Epithelial cell of prostate (primary cell): ENCODE measurements at regions not wholly inside any gene's neighbourhood (a gene's known extent, or its start where the extent isn't known, plus 50 kb on each side); places are given as distances from the start of the nearest gene placed in this dataset.
"Not testable (repeated sequence)": the region's sequence is repeated elsewhere in the genome, so short reads cannot be mapped to it uniquely, and the experiment has no call there.

Experiments
- DNase-seq: peaks from one replicate; pipeline ENCODE4 v3.0.0-alpha.2; 2011; ENCODE audit warnings: low read depth, low spot score
- H3K27ac ChIP-seq: fragments of 450-650 bp; 2 replicates; pipeline ENCODE4 v1.5.1; 2017; ENCODE audit warnings: mild to moderate bottlenecking

DNA sequence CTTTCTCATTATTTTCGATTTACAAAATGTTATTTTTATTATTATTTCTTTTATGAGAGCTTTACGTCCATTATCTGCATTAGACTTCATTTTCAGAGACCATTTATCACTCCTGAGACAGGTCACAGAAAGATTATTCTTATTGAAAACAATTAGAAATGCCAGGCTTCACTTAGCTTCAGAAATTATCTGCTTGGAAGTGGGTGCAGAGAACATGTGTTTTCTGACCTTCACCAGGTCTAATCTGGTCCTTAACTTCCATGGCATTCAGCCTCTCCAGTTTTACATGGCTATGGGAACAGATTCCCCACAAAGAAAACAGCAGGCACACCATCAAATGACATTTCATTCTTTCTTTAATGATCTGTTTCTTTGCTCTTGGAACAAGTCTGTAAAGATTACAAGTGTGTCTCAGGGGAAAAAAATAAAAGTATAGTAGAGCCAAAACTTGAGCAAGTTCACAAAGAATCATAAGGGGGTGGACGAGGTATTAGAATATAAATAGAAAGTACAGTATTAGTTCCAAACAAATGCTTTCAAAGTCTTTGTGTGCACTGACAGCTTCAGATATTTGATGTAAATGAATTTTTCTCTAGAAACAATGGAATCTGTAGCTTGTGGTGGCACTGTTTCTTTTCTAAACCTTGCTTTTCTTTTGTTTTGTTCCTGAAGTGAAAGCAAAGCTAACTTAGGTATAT lies 294.2 kb upstream of the MEIS2 start:
- no peak for DNase-seq
- no peak overlapping the region for H3K27ac ChIP-seq

DNA sequence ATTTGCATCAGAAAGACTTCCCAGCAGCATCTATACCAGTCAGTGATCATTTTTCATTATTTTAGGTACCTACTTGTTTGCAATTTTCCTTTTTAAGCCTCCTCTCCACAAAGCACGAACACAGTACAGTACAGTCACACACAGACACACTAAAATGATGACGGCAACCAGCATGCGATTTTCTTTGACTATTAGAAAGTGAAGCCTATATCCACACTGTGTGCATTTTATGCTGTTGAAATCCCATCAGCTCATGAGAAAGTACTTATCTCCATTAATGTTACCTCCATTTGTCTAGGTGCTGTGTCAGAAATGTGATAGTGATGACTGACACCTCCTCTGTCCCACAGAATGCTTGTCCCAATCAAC lies 294.7 kb upstream of the MEIS2 start:
- DNase-seq: no peak
- no peak overlapping the region for H3K27ac ChIP-seq

DNA sequence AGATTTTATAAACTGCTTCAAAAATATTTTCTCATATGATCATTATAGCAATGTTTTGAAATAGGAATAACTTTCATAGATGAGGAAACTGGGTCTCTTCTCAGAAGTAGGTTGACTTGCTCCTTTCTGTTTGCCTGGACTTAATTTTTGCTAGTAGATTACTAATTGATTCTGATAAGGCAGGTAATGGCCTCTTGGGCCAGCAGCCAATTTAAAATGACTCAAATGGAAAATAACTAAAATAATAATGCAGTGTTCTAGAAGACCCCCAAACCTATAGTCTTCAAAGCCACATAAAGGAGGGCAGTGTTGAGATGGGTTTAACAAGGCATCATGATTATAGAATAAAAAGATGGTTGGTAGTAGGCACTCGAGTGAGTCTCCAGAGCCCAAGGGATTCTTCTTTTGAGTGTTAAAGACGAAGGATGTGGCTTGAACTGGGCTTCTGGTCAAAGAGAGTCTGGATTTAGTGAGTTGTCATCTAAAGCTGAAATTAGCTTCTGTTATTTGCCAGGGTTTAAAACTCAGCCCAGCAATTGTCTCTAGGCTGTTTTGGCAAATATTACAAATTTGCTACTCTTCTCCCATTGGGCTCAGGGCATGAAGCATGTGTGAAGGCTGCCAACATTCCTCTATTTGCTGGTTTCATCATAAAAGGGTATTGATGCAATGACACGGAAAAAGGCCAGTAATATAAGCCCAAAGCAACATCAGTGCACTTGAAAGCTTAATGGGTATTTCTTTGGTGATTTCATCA lies 297.1 kb upstream of the MEIS2 start:
- no peak for DNase-seq
- no peak overlapping the region for H3K27ac ChIP-seq

DNA sequence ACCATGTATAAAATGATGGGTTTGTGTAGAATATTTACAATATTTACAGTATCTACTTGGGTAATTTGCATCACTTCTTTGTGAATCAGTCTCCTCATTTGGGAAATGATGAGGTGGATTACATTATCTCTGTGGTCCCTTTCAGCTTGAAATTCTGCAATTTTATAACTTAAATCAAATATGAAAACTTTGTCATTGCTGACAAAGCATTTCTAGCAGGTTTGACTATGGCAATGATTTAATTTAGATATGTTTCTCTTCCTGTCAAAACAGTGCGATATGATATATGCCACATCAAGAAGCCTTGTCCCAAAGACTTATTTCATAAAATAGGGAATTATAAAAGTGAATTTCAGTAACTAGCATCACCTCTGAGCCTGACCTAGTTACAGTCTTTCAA lies 315.8 kb upstream of the MEIS2 start:
- DNase-seq: no peak
- no peak overlapping the region for H3K27ac ChIP-seq

DNA sequence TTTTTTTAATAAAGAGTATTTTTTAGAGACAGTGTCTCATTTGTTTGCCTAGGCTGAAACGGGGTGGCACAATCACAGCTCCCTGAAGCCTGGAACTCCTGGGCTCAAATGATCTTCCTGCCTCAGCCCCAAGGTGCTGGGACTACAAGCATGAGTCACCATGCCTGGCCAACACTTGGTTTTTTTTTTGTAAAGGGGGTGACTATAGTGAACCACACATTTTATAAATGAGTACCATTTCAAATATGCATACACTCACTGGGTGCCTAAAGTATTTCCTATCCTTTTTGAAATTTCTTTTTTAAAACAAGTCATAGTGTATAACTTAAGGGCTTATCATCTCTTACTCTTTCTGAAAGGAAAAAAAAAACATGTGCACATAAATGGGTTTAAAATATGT lies 325.2 kb upstream of the MEIS2 start:
- DNase-seq: no peak
- H3K27ac ChIP-seq: no peak overlapping the region

DNA sequence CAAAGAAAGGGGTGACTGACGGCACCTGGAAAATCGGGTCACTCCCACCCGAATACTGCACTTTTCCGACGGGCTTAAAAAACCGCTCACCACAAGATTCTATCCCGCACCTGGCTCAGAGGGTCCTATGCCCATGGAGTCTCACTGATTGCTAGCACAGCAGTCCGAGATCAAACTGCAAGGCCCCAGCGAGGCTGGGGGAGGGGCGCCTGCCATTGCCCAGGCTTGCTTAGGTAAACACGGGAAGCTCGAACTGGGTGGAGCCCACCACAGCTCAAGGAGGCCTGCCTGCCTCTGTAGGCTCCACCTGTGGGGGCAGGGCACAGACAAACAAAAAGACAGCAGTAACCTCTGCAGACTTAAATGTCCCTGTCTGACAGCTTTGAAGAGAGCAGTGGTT lies 327.0 kb upstream of the MEIS2 start:
- DNase-seq: not testable (repeated sequence)

DNA sequence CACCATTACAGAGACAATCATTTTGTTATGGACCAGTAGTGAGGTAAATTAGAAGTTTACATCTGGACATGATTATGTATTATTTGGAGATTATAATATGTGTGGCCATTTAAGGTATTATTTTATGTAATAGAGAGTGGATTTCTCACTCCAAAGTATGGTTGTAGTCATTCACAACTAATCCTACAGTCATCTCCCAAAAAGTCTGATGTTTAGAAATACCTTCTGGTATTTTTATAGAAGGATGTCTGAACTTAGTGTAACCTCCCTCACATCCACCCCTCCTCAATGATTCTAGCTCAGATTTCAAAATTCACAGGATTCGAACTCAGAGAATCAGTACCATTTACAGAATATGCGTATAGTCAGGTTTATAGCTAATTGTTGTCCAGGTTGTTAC lies 346.6 kb upstream of the MEIS2 start:
- H3K27ac ChIP-seq: no peak overlapping the region
- DNase-seq: no peak

More for the DNA sequence above, 327.0 kb upstream of the MEIS2 start:
- not testable (repeated sequence) for H3K27ac ChIP-seq

DNA sequence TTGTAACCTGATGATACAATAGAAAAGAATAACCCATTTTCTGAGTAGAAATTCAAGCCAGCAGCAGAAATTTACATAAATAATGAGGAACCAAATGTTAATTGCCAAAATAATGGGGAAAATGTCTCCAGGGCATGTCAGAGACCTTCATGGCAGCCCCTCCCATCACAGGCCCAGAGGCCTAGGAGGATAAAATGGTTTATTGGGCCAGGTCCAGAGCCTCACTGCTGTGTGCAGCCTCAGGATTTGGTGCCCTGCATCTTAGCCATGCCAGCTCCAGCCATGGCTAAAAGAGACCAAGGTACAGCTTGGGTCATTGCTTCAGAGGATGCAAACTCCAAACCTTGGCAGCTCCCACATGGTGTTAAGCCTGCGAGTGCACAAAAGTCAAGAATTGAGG lies 352.1 kb upstream of the MEIS2 start:
- no peak for DNase-seq
- H3K27ac ChIP-seq: no peak overlapping the region

DNA sequence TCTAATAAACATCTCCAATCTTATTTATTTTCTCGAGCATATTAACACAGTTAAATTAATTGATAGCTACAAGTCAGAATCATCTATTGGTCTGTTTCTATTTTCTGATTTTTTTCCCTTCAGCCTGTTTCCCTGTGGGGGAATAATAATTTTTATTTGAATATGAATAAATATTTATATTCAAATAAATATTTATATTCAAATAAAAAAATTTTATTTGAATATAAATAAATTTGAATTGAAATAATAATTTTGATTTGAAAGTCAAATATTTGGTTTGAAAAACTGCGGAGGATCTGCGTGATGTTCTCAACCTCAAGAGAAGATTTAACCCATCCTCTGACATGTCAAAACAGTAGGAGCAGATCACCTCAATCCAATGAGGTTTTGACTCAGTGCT lies 380.1 kb upstream of the MEIS2 start:
- H3K27ac ChIP-seq: no peak overlapping the region
- DNase-seq: no peak

DNA sequence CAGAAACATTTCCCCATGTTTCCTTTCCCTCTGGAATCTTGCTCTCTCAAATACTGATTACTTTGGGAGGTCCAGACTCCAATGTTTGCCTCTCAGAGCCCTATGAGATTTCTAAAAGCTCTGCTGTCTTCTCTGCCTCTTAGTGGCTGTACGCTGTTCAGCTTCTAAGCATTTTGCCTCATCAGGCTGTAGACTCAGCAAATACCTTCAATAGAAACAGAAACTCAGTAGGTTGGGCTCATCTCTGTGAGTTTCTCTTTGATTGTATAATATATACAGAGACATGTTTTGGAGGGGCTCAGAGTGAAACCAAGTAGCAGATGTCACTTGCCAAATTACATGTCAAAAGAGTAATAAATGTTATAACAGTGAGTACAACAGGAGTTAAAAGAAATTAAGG lies 380.8 kb upstream of the MEIS2 start:
- no peak overlapping the region for H3K27ac ChIP-seq
- no peak for DNase-seq

DNA sequence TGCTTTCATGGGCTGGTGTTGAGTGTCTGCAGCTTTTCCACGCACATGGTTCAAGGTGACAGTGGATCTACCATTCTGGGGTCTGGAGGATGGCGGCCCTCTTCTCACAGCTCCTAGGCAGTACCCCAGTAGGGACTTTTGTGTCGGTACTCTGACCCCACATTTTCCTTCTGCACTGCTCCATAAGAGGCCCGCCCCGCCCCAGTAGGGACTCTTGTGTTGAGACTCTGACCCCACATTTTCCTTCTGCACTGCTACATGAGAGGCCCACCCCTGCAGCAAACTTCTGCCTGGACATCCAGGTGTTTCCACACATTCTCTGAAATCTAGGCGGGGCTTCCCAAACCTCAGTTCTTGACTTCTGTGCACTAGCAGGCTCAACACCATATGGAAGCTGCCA lies 383.4 kb upstream of the MEIS2 start:
- DNase-seq: no peak

DNA sequence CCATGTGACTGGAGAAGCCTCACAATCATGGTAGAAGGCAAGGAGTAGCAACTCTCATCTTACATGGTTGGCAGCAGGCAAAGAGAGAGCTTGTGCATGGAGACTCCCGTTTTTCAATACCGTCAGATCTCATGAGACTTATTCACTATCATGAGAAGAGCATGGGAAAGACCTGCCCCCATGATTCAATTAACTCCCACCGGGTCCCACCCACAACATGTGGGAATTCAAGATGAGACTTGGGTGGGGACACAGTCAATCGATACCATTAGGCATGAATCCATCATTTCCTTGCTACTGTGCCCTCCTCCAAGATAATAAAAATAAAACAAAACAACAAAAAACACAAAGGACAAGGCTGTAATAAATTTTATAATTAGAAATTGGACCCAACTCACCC lies 384.7 kb upstream of the MEIS2 start:
- no peak for DNase-seq
- H3K27ac ChIP-seq: no peak overlapping the region

More for the DNA sequence above, 383.4 kb upstream of the MEIS2 start:
- H3K27ac ChIP-seq: no peak overlapping the region

DNA sequence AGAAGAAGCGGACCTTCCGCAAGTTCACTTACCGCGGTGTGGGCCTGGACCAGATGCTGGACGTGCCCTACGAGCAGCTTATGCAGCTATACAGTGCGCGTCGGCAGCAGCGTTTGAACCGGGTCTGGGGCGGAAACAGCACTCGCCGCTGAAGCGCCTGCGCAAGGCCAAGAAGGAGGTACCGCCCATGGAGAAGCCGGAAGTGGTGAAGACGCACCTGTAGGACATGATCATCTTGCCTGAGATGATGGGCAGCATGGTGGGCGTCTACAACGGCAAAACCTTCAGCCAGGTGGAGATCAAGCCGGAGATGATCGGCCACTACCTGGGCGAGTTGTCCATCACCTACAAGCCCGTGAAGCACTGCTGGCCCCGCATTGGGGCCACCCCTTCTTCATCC lies 390.4 kb upstream of the MEIS2 start:
- DNase-seq: no peak
- H3K27ac ChIP-seq: no peak overlapping the region

DNA sequence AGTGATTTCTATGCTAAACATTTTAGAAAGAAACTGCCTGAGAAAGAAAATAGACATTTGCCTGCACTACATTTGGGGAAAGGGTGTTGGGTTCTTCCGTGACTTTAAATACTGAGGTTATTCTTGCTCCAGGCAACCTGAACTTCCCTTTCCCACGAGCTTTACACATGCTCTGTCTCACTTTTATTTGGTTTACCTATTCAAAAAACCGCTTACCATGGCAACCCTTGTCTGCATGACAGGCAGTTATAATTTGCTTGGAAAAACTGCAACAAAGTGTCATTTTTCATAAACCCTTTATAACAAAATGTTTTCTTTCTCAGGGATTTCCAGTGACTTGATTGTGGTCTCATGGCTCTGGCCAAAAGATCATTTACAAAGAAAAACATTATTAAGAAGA lies 416.3 kb upstream of the MEIS2 start:
- H3K27ac ChIP-seq: no peak overlapping the region
- DNase-seq: no peak

DNA sequence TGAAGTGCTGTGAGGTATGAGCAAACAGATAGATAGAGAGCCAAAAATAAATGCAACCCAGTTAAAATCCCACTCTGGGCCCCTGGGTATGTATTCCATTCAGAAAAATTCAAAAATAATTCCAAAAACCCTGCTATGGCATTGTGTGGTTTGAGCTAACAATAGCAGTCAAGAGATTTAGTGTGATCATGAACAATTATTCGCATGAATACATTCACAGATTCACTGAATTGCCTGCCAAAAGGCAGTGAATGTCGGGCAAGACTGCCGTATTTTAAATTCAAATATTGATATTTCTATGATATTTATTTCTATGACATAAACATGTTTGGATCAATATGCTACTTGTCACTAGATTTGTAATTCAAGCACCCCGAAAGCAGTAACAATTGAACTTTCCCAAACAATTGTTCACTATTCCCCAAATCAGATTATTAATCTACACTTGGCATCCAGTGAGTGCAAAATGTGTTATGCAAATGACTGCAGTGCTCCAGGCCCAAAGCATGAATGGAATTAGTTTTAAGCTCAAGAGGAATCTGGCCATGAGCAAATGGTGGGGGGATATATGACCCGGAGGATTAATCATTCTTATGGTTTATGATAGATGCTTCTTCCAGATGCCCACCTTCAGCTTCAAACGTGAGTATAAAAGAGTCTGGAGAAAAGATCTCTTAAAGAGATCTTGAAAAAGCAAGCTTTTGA lies 417.0 kb upstream of the MEIS2 start:
- H3K27ac ChIP-seq: no peak overlapping the region
- DNase-seq: no peak

DNA sequence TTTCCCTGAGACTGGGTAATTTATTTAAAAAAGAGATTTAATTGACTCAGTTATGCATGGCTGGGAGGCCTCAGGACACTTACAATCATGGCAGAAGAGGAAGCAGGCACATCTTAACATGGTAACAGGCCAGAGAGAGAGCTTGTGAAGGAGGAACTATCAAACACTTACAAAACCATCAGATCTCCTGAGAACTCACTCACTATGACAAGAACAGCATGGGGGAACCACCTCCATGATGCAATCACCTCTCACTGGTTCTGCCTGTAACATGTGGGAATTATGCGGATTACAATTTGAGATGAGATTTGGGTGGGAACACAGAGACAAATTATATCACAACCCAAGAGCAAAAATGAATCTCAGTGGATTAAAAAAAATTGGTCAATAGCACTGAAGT lies 416.0 kb upstream of the TMCO5A start:
- no peak overlapping the region for H3K27ac ChIP-seq
- DNase-seq: no peak

DNA sequence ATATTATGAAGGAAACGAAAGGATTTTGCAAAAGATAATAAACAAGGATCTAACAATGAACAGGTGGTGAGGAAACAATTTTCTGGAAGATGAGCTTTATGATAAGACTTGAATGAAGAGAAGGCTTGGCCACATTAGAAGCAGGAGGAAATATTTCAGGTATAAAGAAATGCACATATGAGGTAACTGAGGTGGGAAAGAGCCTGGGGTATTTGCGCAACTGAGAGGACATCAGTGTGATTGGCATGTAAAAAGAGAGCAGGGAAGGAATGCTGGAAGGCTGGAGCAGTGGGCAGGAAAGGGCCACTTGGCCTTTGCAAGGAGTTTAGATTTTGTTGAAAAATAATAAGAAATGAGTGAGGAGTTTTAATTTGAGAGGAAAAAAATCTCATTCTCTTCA lies 414.4 kb upstream of the TMCO5A start:
- no peak for DNase-seq
- no peak overlapping the region for H3K27ac ChIP-seq

DNA sequence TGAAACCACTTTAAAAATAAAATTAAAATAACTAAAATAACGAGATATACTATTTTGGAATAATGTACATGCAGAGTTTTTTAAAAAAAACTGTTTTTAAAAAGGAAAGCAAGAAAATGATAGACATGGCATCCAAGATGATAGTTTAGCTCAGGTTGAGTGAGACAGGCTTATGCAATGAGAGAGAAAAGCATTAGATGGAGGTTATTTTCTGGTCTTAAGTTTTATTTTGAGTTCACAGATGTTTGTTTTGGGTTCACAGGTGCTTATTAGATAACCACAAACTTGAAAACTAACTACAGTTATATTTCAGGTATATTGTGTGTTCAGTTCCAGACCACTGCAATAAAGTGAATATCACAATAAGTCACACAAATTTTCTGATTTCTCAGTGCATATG lies 413.6 kb upstream of the TMCO5A start:
- no peak for DNase-seq
- H3K27ac ChIP-seq: no peak overlapping the region

DNA sequence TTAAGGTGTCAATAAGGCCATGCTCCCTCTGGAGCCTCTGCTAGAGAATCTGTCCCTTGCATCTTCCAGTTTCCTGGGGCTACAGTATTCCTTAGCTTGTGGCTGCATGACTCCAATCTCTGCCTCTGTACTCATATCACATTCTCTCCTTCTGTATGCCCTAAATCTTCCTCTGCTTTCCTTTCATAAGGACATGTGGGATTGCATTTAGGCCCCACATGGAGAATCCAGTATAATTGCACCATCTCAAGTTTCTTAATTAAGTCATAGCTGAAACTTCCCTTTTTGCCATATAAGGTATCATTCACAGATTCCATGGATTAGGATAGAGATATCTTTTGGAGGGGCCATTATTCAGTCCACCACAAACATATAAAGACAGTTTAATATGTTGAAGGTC lies 409.8 kb upstream of the TMCO5A start:
- no peak overlapping the region for H3K27ac ChIP-seq
- DNase-seq: no peak

DNA sequence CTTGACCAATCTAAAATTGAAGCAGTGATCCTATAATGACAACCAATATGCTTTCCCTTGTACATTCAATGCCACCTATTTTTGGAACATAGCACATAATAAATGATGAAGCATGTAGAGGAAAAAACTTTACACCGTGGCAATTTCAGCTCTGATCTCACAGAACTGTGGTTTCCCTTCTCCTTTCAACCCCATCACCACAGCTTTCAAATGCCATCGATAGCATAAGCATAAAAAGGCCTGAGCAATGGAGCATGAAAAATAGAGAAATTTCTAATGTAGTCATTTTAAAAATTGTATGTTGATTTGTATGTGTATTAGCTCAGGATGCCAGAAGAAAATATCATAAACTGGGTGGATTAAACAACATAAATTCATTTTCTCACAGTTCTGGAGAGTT lies 406.0 kb upstream of the TMCO5A start:
- H3K27ac ChIP-seq: no peak overlapping the region
- no peak for DNase-seq

DNA sequence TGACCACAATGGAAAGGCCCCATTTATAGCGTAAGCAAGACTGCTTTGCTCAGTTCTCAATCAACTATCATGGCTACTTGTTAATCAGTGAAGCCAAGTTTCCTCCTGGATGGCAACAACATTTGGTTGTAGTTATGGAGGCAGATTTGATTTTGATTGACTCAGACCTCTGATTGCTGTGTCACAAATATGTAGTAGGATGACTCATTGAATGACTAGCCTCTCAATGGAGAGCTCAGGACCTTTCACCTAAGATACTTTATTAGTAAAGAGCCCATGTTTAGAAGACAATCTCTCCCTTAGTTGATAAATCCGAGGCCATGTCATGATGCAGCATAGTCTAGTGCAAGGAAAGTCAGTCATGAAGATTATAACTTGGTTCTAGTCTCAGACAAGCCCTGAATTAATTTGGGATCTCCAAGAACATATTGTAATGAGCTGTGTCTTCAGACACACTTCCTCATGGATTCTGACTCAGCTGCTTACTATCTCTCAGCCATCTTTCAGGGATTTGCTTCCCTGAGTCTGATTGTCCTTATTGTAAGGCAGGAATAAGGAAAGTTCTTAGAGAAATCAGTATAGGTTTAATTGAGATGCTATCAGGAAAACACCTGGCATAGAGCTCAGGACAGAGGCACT lies 397.4 kb upstream of the TMCO5A start:
- H3K27ac ChIP-seq: no peak overlapping the region
- no peak for DNase-seq
